OCI-LY1 (cell line): ENCODE measurements at regions not wholly inside any gene's neighbourhood (a gene's known extent, or its start where the extent isn't known, plus 50 kb on each side); places are given as distances from the start of the nearest gene placed in this dataset.

Source experiments
- CTCF ChIP-seq: fragments of 200-600 bp; sonication (generic), shearing (Covaris generic); IDR thresholded peaks from 2 replicates; pipeline ENCODE4 v1.5.1; 2017; ENCODE audit warnings: mild to moderate bottlenecking, antibody characterized with exemption, low read length, moderate library complexity, mixed read lengths
- EZH2 ChIP-seq: fragments of 200-600 bp; sonication (generic), shearing (Covaris generic); IDR thresholded peaks from 2 replicates; pipeline ENCODE4 v1.8.0; 2017; ENCODE audit warnings: borderline replicate concordance, mixed run types, mild to moderate bottlenecking, antibody characterized with exemption, low read length, moderate library complexity, mixed read lengths

GRCh38 chr1:60998786-60999185 lies 83.6 kb upstream of the NFIA start:
- TF ChIP-seq CTCF (no peak), EZH2 (no peak)
